Large intestine (tissue), 3 donors: ENCODE measurements at regions not wholly inside any gene's neighbourhood (a gene's known extent, or its start where the extent isn't known, plus 50 kb on each side); places are given as distances from the start of the nearest gene placed in this dataset.

Experiments
- DNase-seq, 2 donors: peaks; one replicate each; pipeline versions ENCODE4 v3.0.0 to v3.0.0-alpha.2; 2013
- H3K27ac ChIP-seq: one replicate; pipeline ENCODE4 v1.5.1; 2013; ENCODE audit warnings: low read length
- H3K27me3 ChIP-seq: 2 replicates; pipeline ENCODE4 v1.6.1; 2013; ENCODE audit warnings: low read length; ENCODE audit not compliant: control insufficient read depth, insufficient read depth
- H3K36me3 ChIP-seq: 2 replicates; pipeline ENCODE4 v1.6.1; 2013; ENCODE audit warnings: low read length; ENCODE audit not compliant: control insufficient read depth, insufficient read depth
- H3K4me1 ChIP-seq: one replicate; pipeline ENCODE4 v1.6.1; 2013; ENCODE audit warnings: low read length; ENCODE audit not compliant: control insufficient read depth, insufficient read depth
- H3K4me3 ChIP-seq: one replicate; pipeline ENCODE4 v1.5.1; 2013; ENCODE audit warnings: low read length
- H3K9me3 ChIP-seq: one replicate; pipeline ENCODE4 v1.6.1; 2013; ENCODE audit warnings: mild to moderate bottlenecking, low read depth, low read length, moderate library complexity; ENCODE audit not compliant: control insufficient read depth
- WGBS: methylation state at CpG from one replicate; pipeline ENCODE4 v1.1.5; 2013; ENCODE audit warnings: low lambda C conversion rate; ENCODE audit not compliant: insufficient coverage; 5-methylcytosine and 5-hydroxymethylcytosine counted together

GRCh38 chr13:107066355-107066754 is 498.4 kb upstream of the ARGLU1 start:
- WGBS: no CpG with 5 or more reads among the region's 3 CpGs
- H3K27ac ChIP-seq: no peak overlapping the region
- no peaks in the 10 kb centered on the region for H3K9me3 ChIP-seq
- no peaks in the 10 kb centered on the region for H3K36me3 ChIP-seq
- no peak for DNase-seq
- no peaks in the 10 kb centered on the region for H3K4me1 ChIP-seq
- no peak overlapping the region for H3K4me3 ChIP-seq
- H3K27me3 ChIP-seq: no peaks in the 10 kb centered on the region

GRCh38 chr13:107065036-107065435 is 497.1 kb upstream of the ARGLU1 start:
- WGBS: no CpG with 5 or more reads among the region's 3 CpGs
- Histone ChIP-seq H3K4me3 (no peak overlapping the region), H3K27ac (no peak overlapping the region), H3K36me3 (no peaks in the 10 kb centered on the region), H3K27me3 (no peaks in the 10 kb centered on the region), H3K4me1 (no peaks in the 10 kb centered on the region), H3K9me3 (no peaks in the 10 kb centered on the region)
- no peak for DNase-seq

- Histone ChIP-seq H3K4me1 (no peaks in the 10 kb centered on the region), H3K27ac (no peak overlapping the region), H3K27me3 (no peaks in the 10 kb centered on the region), H3K36me3 (no peaks in the 10 kb centered on the region), H3K9me3 (no peaks in the 10 kb centered on the region), H3K4me3 (no peak overlapping the region)
- DNase-seq: no peak
- WGBS: 80% methylated on average over 2 of the region's 3 CpGs
These were observed 489.2 kb upstream of the ARGLU1 start for GRCh38 chr13:107057028-107057631.

GRCh38 chr13:107043021-107043956 is 475.4 kb upstream of the ARGLU1 start:
- WGBS: 60% methylated on average over 3 of the region's 7 CpGs
- DNase-seq: peak; percentile 26 to 61

GRCh38 chr13:107035778-107036177 is 467.8 kb upstream of the ARGLU1 start:
- no peak for DNase-seq
- Histone ChIP-seq H3K36me3 (no peaks in the 10 kb centered on the region), H3K27me3 (no peaks in the 10 kb centered on the region), H3K4me1 (no peaks in the 10 kb centered on the region), H3K4me3 (no peak overlapping the region), H3K9me3 (peaks cover 3% of the 10 kb centered on the region), H3K27ac (no peak overlapping the region)
- 80% methylated on average over 1 of the region's 2 CpGs for WGBS

More at GRCh38 chr13:107043021-107043956, 475.4 kb upstream of the ARGLU1 start:
- no peaks in the 10 kb centered on the region for H3K9me3 ChIP-seq
- H3K27ac ChIP-seq: no peak overlapping the region
- no peaks in the 10 kb centered on the region for H3K27me3 ChIP-seq
- no peaks in the 10 kb centered on the region for H3K36me3 ChIP-seq
- H3K4me1 ChIP-seq: peaks cover 5% of the 10 kb centered on the region
- no peak overlapping the region for H3K4me3 ChIP-seq

- no peak for DNase-seq
- peaks cover 3% of the 10 kb centered on the region for H3K9me3 ChIP-seq
- H3K27me3 ChIP-seq: no peaks in the 10 kb centered on the region
- no peaks in the 10 kb centered on the region for H3K36me3 ChIP-seq
- 100% methylated on average over 1 of the region's 6 CpGs for WGBS
- H3K4me1 ChIP-seq: no peaks in the 10 kb centered on the region
- no peak overlapping the region for H3K4me3 ChIP-seq
- H3K27ac ChIP-seq: no peak overlapping the region
These were observed 467.2 kb upstream of the ARGLU1 start for GRCh38 chr13:107035186-107035585.

- no peaks in the 10 kb centered on the region for H3K27me3 ChIP-seq
- no peak overlapping the region for H3K27ac ChIP-seq
- no peak overlapping the region for H3K4me3 ChIP-seq
- H3K36me3 ChIP-seq: no peaks in the 10 kb centered on the region
- peaks cover 3% of the 10 kb centered on the region for H3K9me3 ChIP-seq
- no peaks in the 10 kb centered on the region for H3K4me1 ChIP-seq
- no peak for DNase-seq
- WGBS: 94% methylated on average over 8 of the region's 17 CpGs
These were observed 466.4 kb upstream of the ARGLU1 start for GRCh38 chr13:107034236-107034872.

- no peak for DNase-seq
These were observed 463.8 kb upstream of the ARGLU1 start for GRCh38 chr13:107031716-107032115.

GRCh38 chr13:107028751-107029150 is 460.8 kb upstream of the ARGLU1 start:
- DNase-seq: no peak
- no peaks in the 10 kb centered on the region for H3K36me3 ChIP-seq
- H3K4me1 ChIP-seq: no peaks in the 10 kb centered on the region
- H3K27ac ChIP-seq: no peak overlapping the region
- H3K9me3 ChIP-seq: peaks cover 3% of the 10 kb centered on the region
- no peaks in the 10 kb centered on the region for H3K27me3 ChIP-seq
- WGBS: no CpG with 5 or more reads among the region's 8 CpGs
- H3K4me3 ChIP-seq: no peak overlapping the region

More at GRCh38 chr13:107031716-107032115, 463.8 kb upstream of the ARGLU1 start:
- no peaks in the 10 kb centered on the region for H3K27me3 ChIP-seq
- no peak overlapping the region for H3K27ac ChIP-seq
- no peaks in the 10 kb centered on the region for H3K4me1 ChIP-seq
- peaks cover 3% of the 10 kb centered on the region for H3K9me3 ChIP-seq
- WGBS: 85% methylated on average over 2 of the region's 2 CpGs
- no peaks in the 10 kb centered on the region for H3K36me3 ChIP-seq
- no peak overlapping the region for H3K4me3 ChIP-seq

- Histone ChIP-seq H3K4me3 (no peak overlapping the region), H3K36me3 (no peaks in the 10 kb centered on the region), H3K27me3 (no peaks in the 10 kb centered on the region), H3K9me3 (no peaks in the 10 kb centered on the region), H3K27ac (no peak overlapping the region), H3K4me1 (no peaks in the 10 kb centered on the region)
- DNase-seq: no peak
- no CpG with 5 or more reads among the region's 1 CpG for WGBS
These were observed 458.1 kb upstream of the ARGLU1 start for GRCh38 chr13:107025991-107026390.
